A549 (cell line): ENCODE measurements at regions not wholly inside any gene's neighbourhood (a gene's known extent, or its start where the extent isn't known, plus 50 kb on each side); places are given as distances from the start of the nearest gene placed in this dataset.

Source experiments
- ATAC-seq, 2 experiments: fragments of 200-7000 bp in 1 of 2; fragments of >200 bp in 1 of 2; cut with Nextera tagmentation in 1 of 2; cut with Tn5 transposase in 1 of 2; 3 replicates each; pipeline versions ENCODE4 v1.8.0 to v1.9.1; 2018 to 2020; ENCODE audit warnings: mild to moderate bottlenecking in 1 of 2, moderate library complexity in 1 of 2
- CTCF ChIA-PET: fragments of 300-600 bp; sonication (Branson Sonifier 250); formaldehyde crosslinking; extraction: SDS; loops from one replicate; lab custom pipeline; 2021; ENCODE audit warnings: antibody characterized with exemption, inconsistent platforms; lab: Yijun Ruan, JAX
- POLR2A ChIA-PET: fragments of 350-600 bp; formaldehyde crosslinking; extraction: SDS; loops from one replicate; lab custom pipeline; 2021; ENCODE audit warnings: antibody characterized with exemption, inconsistent platforms; lab: Yijun Ruan, JAX
- DNase-seq, 2 experiments: peaks; one replicate each; pipeline versions ENCODE4 v3.0.0 to v3.0.0-alpha.2; 2011 to 2016; ENCODE audit warnings: low read depth in 1 of 2, low spot score in 1 of 2
- FAIRE-seq: peaks from 2 replicates; lab custom pipeline; 2011; peaks lifted over from hg19 to GRCh38; lab: Jason Lieb, UNC
- H3K27ac ChIP-seq, 2 experiments: fragments of >200 bp; sonication (Bioruptor Twin); formaldehyde crosslinking; 3 replicates each; pipeline ENCODE4 v1.5.1; 2016 to 2017
- H3K4me1 ChIP-seq: fragments of >200 bp; sonication (Bioruptor Twin); formaldehyde crosslinking; 3 replicates; pipeline ENCODE4 v1.6.1; 2016
- H3K4me2 ChIP-seq: fragments of >200 bp; sonication (Bioruptor Twin); formaldehyde crosslinking; 3 replicates; pipeline ENCODE4 v1.6.1; 2016
- H3K4me3 ChIP-seq: fragments of >200 bp; sonication (Bioruptor Twin); formaldehyde crosslinking; 3 replicates; pipeline ENCODE4 v1.5.1; 2016
- H3K9me3 ChIP-seq: fragments of >200 bp; sonication (Bioruptor Twin); formaldehyde crosslinking; 3 replicates; pipeline ENCODE4 v1.6.1; 2016
- BCL3 ChIP-seq: fragments of >200 bp; sonication (Bioruptor Twin); formaldehyde crosslinking; IDR thresholded peaks from 3 replicates; pipeline ENCODE4 v1.6.1; 2016
- BHLHE40 ChIP-seq: IDR thresholded peaks from 2 replicates; pipeline ENCODE4 v1.6.1; 2012; ENCODE audit warnings: low read depth, low read length, inconsistent platforms
- CBX2 ChIP-seq: fragments of 200-600 bp; sonication (generic); IDR thresholded peaks from 2 replicates; pipeline ENCODE4 v1.6.1; 2016; ENCODE audit warnings: low read depth, mild to moderate bottlenecking, borderline replicate concordance
- CBX8 ChIP-seq: fragments of 200-600 bp; sonication (generic); IDR thresholded peaks from 2 replicates; pipeline ENCODE4 v1.6.1; 2016
- CHD2 ChIP-seq: fragments of 150-350 bp; IDR thresholded peaks from 2 replicates; pipeline ENCODE4 v1.6.1; 2014; ENCODE audit warnings: low read length; ENCODE audit not compliant: partially characterized antibody
- CHD4 ChIP-seq: fragments of 200-600 bp; sonication (generic); IDR thresholded peaks from 2 replicates; pipeline ENCODE4 v1.6.1; 2016; ENCODE audit warnings: antibody characterized with exemption, mild to moderate bottlenecking, borderline replicate concordance
- CTCF ChIP-seq: fragments of >200 bp; sonication (Bioruptor Twin); formaldehyde crosslinking; IDR thresholded peaks from 3 replicates; pipeline ENCODE4 v1.5.1; 2016
- E2F6 ChIP-seq: IDR thresholded peaks from 2 replicates; pipeline ENCODE4 v1.6.1; 2012; ENCODE audit warnings: low read depth, borderline replicate concordance
- ELK1 ChIP-seq: fragments of 150-350 bp; IDR thresholded peaks from 2 replicates; pipeline ENCODE4 v1.6.1; 2014; ENCODE audit warnings: low read depth, mild to moderate bottlenecking, low read length
- EP300 ChIP-seq, 2 experiments: fragments of >200 bp; sonication (Bioruptor Twin); formaldehyde crosslinking; IDR thresholded peaks; 2 replicates in 1 of 2; 3 replicates in 1 of 2; pipeline ENCODE4 v1.6.1; 2016 to 2017
- ESRRA ChIP-seq: fragments of 150-350 bp; IDR thresholded peaks from 2 replicates; pipeline ENCODE4 v1.6.1; 2014; ENCODE audit warnings: mild to moderate bottlenecking, low read length, borderline replicate concordance
- FOSL2 ChIP-seq, 2 experiments: fragments of 450-650 bp in 1 of 2; fragments of >200 bp in 1 of 2; sonication (Bioruptor Twin) in 1 of 2; formaldehyde crosslinking; IDR thresholded peaks; 2 replicates each; pipeline versions ENCODE4 v1.5.0 to v1.6.1; 2016 to 2020; ENCODE audit warnings: mild to moderate bottlenecking in 1 of 2, moderate library complexity in 1 of 2
- FOXS1 ChIP-seq: fragments of 250-450 bp; sonication (Bioruptor Pico); IDR thresholded peaks from 2 replicates; pipeline ENCODE4 v1.5.0; 2020; ENCODE audit warnings: mild to moderate bottlenecking, moderate library complexity
- GATA3 ChIP-seq: IDR thresholded peaks from 2 replicates; pipeline ENCODE4 v1.6.1; 2012; ENCODE audit warnings: borderline replicate concordance
- JUNB ChIP-seq: fragments of >200 bp; sonication (Bioruptor Twin); formaldehyde crosslinking; IDR thresholded peaks from 2 replicates; pipeline ENCODE4 v1.6.1; 2016
- KDM1A ChIP-seq: fragments of 200-600 bp; sonication (generic); IDR thresholded peaks from 2 replicates; pipeline ENCODE4 v1.6.1; 2016; ENCODE audit warnings: low read depth, mild to moderate bottlenecking
- MAFK ChIP-seq: fragments of 450-650 bp; IDR thresholded peaks from 2 replicates; pipeline ENCODE4 v1.6.1; 2014; ENCODE audit not compliant: partially characterized antibody
- MAX ChIP-seq: IDR thresholded peaks from 2 replicates; pipeline ENCODE4 v1.6.1; 2012
- MAZ ChIP-seq: fragments of 150-350 bp; IDR thresholded peaks from 2 replicates; pipeline ENCODE4 v1.6.1; 2014; ENCODE audit warnings: antibody characterized with exemption, low read depth, low read length, borderline replicate concordance
- NFE2L2 ChIP-seq: fragments of 150-350 bp; conservative IDR thresholded peaks from 2 replicates; pipeline ENCODE4 v1.6.1; 2014; ENCODE audit warnings: low read length
- PBX3 ChIP-seq: IDR thresholded peaks from 2 replicates; pipeline ENCODE4 v1.6.1; 2012
- PHF8 ChIP-seq: fragments of 200-600 bp; sonication (generic); IDR thresholded peaks from 2 replicates; pipeline ENCODE4 v1.6.1; 2016; ENCODE audit warnings: low read depth, mild to moderate bottlenecking, antibody characterized with exemption, moderate library complexity, borderline replicate concordance
- POLR2A ChIP-seq: IDR thresholded peaks from 2 replicates; pipeline ENCODE4 v1.6.1; 2012; ENCODE audit warnings: mild to moderate bottlenecking, low read length
- RAD21 ChIP-seq, 2 experiments: fragments of >200 bp in 1 of 2; sonication (Bioruptor Twin) in 1 of 2; formaldehyde crosslinking in 1 of 2; IDR thresholded peaks in 1 of 2; conservative IDR thresholded peaks in 1 of 2; 2 replicates in 1 of 2; 3 replicates in 1 of 2; pipeline ENCODE4 v1.6.1; 2012 to 2018; ENCODE audit warnings: inconsistent platforms in 1 of 2
- RFX5 ChIP-seq: fragments of 450-650 bp; IDR thresholded peaks from 2 replicates; pipeline ENCODE4 v1.7.1; 2014; ENCODE audit warnings: antibody characterized with exemption, mild to moderate bottlenecking, moderate library complexity
- RNF2 ChIP-seq: fragments of 200-600 bp; sonication (generic); IDR thresholded peaks from 2 replicates; pipeline ENCODE4 v1.6.1; 2016; ENCODE audit warnings: low read depth, mild to moderate bottlenecking, antibody characterized with exemption, moderate library complexity, borderline replicate concordance
- SMC3 ChIP-seq: fragments of >200 bp; sonication (Bioruptor Twin); formaldehyde crosslinking; IDR thresholded peaks from 3 replicates; pipeline ENCODE4 v1.6.1; 2018; ENCODE audit warnings: inconsistent platforms
- WGBS: methylation state at CpG from one replicate; pipeline ENCODE4 v1.1.6; 2017; ENCODE audit errors: missing lambda C conversion rate; 5-methylcytosine and 5-hydroxymethylcytosine counted together

- ChIA-PET CTCF (no interaction called here), POLR2A (no interaction called here)
- no peak overlapping the region for H3K4me2 ChIP-seq
- DNase-seq (no peak), ATAC-seq (no peak), FAIRE-seq (no peak)
- no peaks in the 10 kb centered on the region for H3K9me3 ChIP-seq
- TF ChIP-seq POLR2A = no peak
- TF ChIP-seq E2F6 = no peak
- no peak for TF ChIP-seq MAZ
- TF ChIP-seq ESRRA = no peak
- no peak for TF ChIP-seq CBX8
- no peak for TF ChIP-seq BCL3
- no peak for TF ChIP-seq ELK1
- no peak for TF ChIP-seq CHD2
- no peak for TF ChIP-seq RAD21 (conservative IDR thresholded peaks at IDR 0.05 in 1 of 2, IDR thresholded peaks at IDR 0.05 in 1 of 2)
- no peak for TF ChIP-seq EP300 (IDR thresholded peaks at IDR 0.05)
- TF ChIP-seq GATA3 = no peak
- TF ChIP-seq CTCF = no peak
- TF ChIP-seq BHLHE40 = no peak
- no peak for TF ChIP-seq MAFK
- no peak for TF ChIP-seq NFE2L2
- TF ChIP-seq RFX5 = no peak
- TF ChIP-seq KDM1A = no peak
- 3% methylated on average over 2 of the region's 2 CpGs for WGBS
- no peaks in the 10 kb centered on the region for H3K4me1 ChIP-seq
- no peak overlapping the region for H3K27ac ChIP-seq
- no peak overlapping the region for H3K4me3 ChIP-seq
Measured at GRCh38 chrX:25432396-25432795, 416.6 kb upstream of the ARX start.

GRCh38 chrX:25427873-25428555, 412.2 kb upstream of the ARX start:
- CTCF ChIA-PET = no interaction called here
- TF ChIP-seq MAX = no peak
- no peak for TF ChIP-seq ELK1
- TF ChIP-seq FOSL2 (IDR thresholded peaks at IDR 0.05) = no peak
- TF ChIP-seq FOSL2 (CRISPR knock-in tag; IDR thresholded peaks at IDR 0.05) = no peak
- no peak for TF ChIP-seq KDM1A
- TF ChIP-seq CBX2 = no peak
- TF ChIP-seq JUNB = no peak
- no peak for TF ChIP-seq FOXS1 (CRISPR knock-in tag)
- TF ChIP-seq POLR2A = no peak
- no peak for TF ChIP-seq E2F6
- TF ChIP-seq CTCF = no peak
- no peak for TF ChIP-seq SMC3
- no peak for TF ChIP-seq PBX3
- TF ChIP-seq CHD4 = no peak
- TF ChIP-seq RNF2 = no peak
- no peak for TF ChIP-seq PHF8

More at GRCh38 chrX:25427873-25428555, 412.2 kb upstream of the ARX start:
- ATAC-seq = 0 out of 6 replicates have a peak, but pooled peaks of 1 of the 2 experiments have one; percentile 35
- H3K4me1 ChIP-seq = no peaks in the 10 kb centered on the region
- H3K4me2 ChIP-seq = no peak overlapping the region
- no peak for FAIRE-seq
- no peaks in the 10 kb centered on the region for H3K9me3 ChIP-seq
- POLR2A ChIA-PET = no interaction called here
- 21% methylated on average over 8 of the region's 10 CpGs for WGBS
- no peak for DNase-seq
- H3K27ac ChIP-seq = no peak overlapping the region
- no peak overlapping the region for H3K4me3 ChIP-seq
